GM12878 (cell line): ENCODE measurements at regions not wholly inside any gene's neighbourhood (a gene's known extent, or its start where the extent isn't known, plus 50 kb on each side); places are given as distances from the start of the nearest gene placed in this dataset.

Source experiments
- ATAC-seq: fragments of 200-7000 bp; cut with Tn5 transposase; 3 replicates; pipeline ENCODE4 v1.9.1; 2020; ENCODE audit warnings: mild to moderate bottlenecking, moderate library complexity
- BruUV-seq: library from RNA; stranded (reverse); fragments of 400-500 nt; replicated peaks from 2 replicates; lab custom pipeline; 2021; lab: Mats Ljungman, UMichigan
- CTCF ChIA-PET: fragments of 300-600 bp; sonication (Branson Sonifier 250); formaldehyde crosslinking; extraction: SDS; loops from one replicate; lab custom pipeline; 2021; ENCODE audit warnings: inconsistent platforms; lab: Yijun Ruan, JAX
- POLR2A ChIA-PET: fragments of 350-600 bp; formaldehyde crosslinking; extraction: SDS; loops from one replicate; lab custom pipeline; 2021; ENCODE audit warnings: inconsistent platforms; lab: Charles Lee
- RAD21 ChIA-PET: fragments of 300-600 bp; sonication (Branson Sonifier 250); formaldehyde crosslinking; loops from one replicate; lab custom pipeline; 2023; ENCODE audit warnings: antibody characterized with exemption; ENCODE audit not compliant: unreplicated experiment; lab: Charles Lee
- SMC1A ChIA-PET: fragments of 300-600 bp; sonication (Branson Sonifier 250); formaldehyde crosslinking; loops from one replicate; lab custom pipeline; 2023; ENCODE audit not compliant: unreplicated experiment, uncharacterized antibody; lab: Charles Lee
- DNase-seq: peaks from one replicate; pipeline ENCODE4 v3.0.0-alpha.2; 2011; ENCODE audit warnings: low read depth, low spot score
- FAIRE-seq: peaks from 3 replicates; lab custom pipeline; 2011; peaks lifted over from hg19 to GRCh38; lab: Jason Lieb, UNC
- H2AFZ ChIP-seq: 2 replicates; pipeline ENCODE4 v1.6.0; 2011; ENCODE audit warnings: low read depth, low read length, control low read depth; ENCODE audit not compliant: control insufficient read depth
- H3K27ac ChIP-seq: 2 replicates; pipeline ENCODE4 v1.5.1; 2011; ENCODE audit warnings: control low read depth; ENCODE audit not compliant: control insufficient read depth, insufficient read depth
- H3K27me3 ChIP-seq, 2 experiments: replicated peaks in 1 of 2; 2 replicates each; pipeline versions ENCODE4 v1.6.0 to v1.6.1; 2011; ENCODE audit warnings: low read length in 1 of 2; ENCODE audit not compliant: control insufficient read depth in 2 of 2, insufficient read depth in 2 of 2
- H3K36me3 ChIP-seq, 2 experiments: 2 replicates each; pipeline ENCODE4 v1.5.1; 2011; ENCODE audit warnings: low read length in 1 of 2; ENCODE audit not compliant: control insufficient read depth in 2 of 2, insufficient read depth in 2 of 2
- H3K4me1 ChIP-seq: 2 replicates; pipeline ENCODE4 v1.6.1; 2011; ENCODE audit warnings: mild to moderate bottlenecking, low read length, moderate library complexity, mixed read lengths; ENCODE audit not compliant: control insufficient read depth, insufficient read depth
- H3K4me2 ChIP-seq: 2 replicates; pipeline ENCODE4 v1.6.0; 2011; ENCODE audit warnings: control low read depth; ENCODE audit not compliant: control insufficient read depth, insufficient read depth
- H3K4me3 ChIP-seq: fragments of 200-600 bp; sonication (generic); 2 replicates; pipeline ENCODE4 v1.5.1; 2016
- H3K79me2 ChIP-seq: 2 replicates; pipeline ENCODE4 v1.6.0; 2011; ENCODE audit warnings: low read length; ENCODE audit not compliant: control insufficient read depth, insufficient read depth
- H3K9ac ChIP-seq: 2 replicates; pipeline ENCODE4 v1.8.0; 2011; ENCODE audit warnings: low read length, control low read depth, mixed read lengths; ENCODE audit not compliant: control insufficient read depth, insufficient read depth
- H3K9me3 ChIP-seq: replicated peaks from 3 replicates; pipeline ENCODE4 v1.5.1; 2011; ENCODE audit warnings: mild to moderate bottlenecking, low read length; ENCODE audit not compliant: control insufficient read depth, insufficient read depth
- H4K20me1 ChIP-seq: 2 replicates; pipeline ENCODE4 v1.6.0; 2011; ENCODE audit not compliant: control insufficient read depth, insufficient read depth
- FOS ChIP-seq: IDR thresholded peaks from 3 replicates; pipeline ENCODE4 v1.6.1; 2011; ENCODE audit warnings: borderline replicate concordance; ENCODE audit not compliant: insufficient read length; ENCODE audit errors: extremely low read depth
- NR2F1 ChIP-seq: fragments of 450-650 bp; conservative IDR thresholded peaks from 2 replicates; pipeline ENCODE4 v1.6.1; 2017; ENCODE audit warnings: mild to moderate bottlenecking
- RB1 ChIP-seq: fragments of 450-650 bp; formaldehyde crosslinking; IDR thresholded peaks from 2 replicates; pipeline ENCODE4 v1.6.1; 2017; ENCODE audit warnings: mild to moderate bottlenecking, borderline replicate concordance
- SUZ12 ChIP-seq: fragments of 200-600 bp; sonication (generic); IDR thresholded peaks from one replicate; pipeline ENCODE4 v1.6.1; 2018; ENCODE audit warnings: antibody characterized with exemption, mild to moderate bottlenecking; ENCODE audit not compliant: unreplicated experiment
- WGBS: methylation state at CpG from one replicate; pipeline ENCODE4 v1.1.6; 2016; ENCODE audit warnings: low lambda C conversion rate; ENCODE audit not compliant: insufficient replicate concordance, insufficient coverage; ENCODE audit errors: missing lambda C conversion rate; 5-methylcytosine and 5-hydroxymethylcytosine counted together
- in situ Hi-C: fragments of 300-500 bp; cut with MboI; formaldehyde crosslinking; loops from 9 replicates; pipeline ENCODE4 v1.14.3; 2018; ENCODE audit warnings: mixed read lengths
- intact Hi-C: fragments of 100-400 bp; cut with micrococcal nuclease; formaldehyde crosslinking; loops from one replicate; pipeline ENCODE4 v1.14.2; 2022; ENCODE audit not compliant: unreplicated experiment
- TF ChIP-seq, protein P1 (sequence below): IDR thresholded peaks from 2 replicates; pipeline ENCODE4 v1.6.1; 2012; ENCODE audit warnings: low read depth, low read length, improper control_type of control experiment
- TF ChIP-seq, protein P2 (sequence below): fragments of 450-650 bp; IDR thresholded peaks from 2 replicates; pipeline ENCODE4 v1.6.1; 2017; ENCODE audit warnings: mild to moderate bottlenecking, low read depth, inconsistent platforms; ENCODE audit not compliant: poor library complexity, severe bottlenecking

DNA sequence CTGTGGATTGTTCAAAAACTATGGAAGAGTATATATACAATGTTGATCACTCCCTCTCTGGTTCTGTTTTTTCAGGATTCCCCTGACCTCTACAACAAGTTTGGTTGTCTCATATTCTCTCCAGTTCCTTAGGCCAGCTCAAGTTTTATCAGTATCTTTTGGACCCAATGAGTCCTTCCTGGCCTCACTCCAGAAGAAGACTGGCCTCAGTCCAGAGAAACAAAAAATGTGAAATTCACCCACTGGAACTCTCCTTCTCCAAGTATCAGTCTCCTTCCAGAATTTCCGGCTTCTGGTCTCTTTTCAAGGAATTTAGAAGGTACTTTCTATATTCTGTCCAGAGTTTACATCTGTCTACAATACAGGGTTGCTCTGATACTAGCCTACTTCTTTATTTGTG, 537.8 kb upstream of the FTMT start:
- POLR2A ChIA-PET = no interaction called here
- SMC1A ChIA-PET = no interaction called here
- no peak overlapping the region for H2AFZ ChIP-seq
- DNase-seq (no peak), ATAC-seq (no peak), FAIRE-seq (no peak)
- in situ Hi-C loops = no loop called here
- no peaks in the 10 kb centered on the region for H3K36me3 ChIP-seq
- H3K9ac ChIP-seq = no peak overlapping the region
- H3K9me3 ChIP-seq = no peaks in the 10 kb centered on the region
- no peak overlapping the region for H3K27ac ChIP-seq
- intact Hi-C loops = no loop called here
- H3K4me3 ChIP-seq = no peak overlapping the region
- CTCF ChIA-PET = interaction anchor here (0.5 kb wide), 1 partner anchor 723 kb away, joined by 3 read pairs; no protein-coding TSS in a partner anchor
- no peak overlapping the region for H3K4me2 ChIP-seq
- RAD21 ChIA-PET = no interaction called here
- no peaks in the 10 kb centered on the region for H3K27me3 ChIP-seq
- TF ChIP-seq RB1 (no peak), NR2F1 (no peak), SUZ12 (no peak), FOS (no peak)
- TF ChIP-seq, protein P1, sequence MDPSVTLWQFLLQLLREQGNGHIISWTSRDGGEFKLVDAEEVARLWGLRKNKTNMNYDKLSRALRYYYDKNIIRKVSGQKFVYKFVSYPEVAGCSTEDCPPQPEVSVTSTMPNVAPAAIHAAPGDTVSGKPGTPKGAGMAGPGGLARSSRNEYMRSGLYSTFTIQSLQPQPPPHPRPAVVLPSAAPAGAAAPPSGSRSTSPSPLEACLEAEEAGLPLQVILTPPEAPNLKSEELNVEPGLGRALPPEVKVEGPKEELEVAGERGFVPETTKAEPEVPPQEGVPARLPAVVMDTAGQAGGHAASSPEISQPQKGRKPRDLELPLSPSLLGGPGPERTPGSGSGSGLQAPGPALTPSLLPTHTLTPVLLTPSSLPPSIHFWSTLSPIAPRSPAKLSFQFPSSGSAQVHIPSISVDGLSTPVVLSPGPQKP = no peak
- TF ChIP-seq, protein P2, sequence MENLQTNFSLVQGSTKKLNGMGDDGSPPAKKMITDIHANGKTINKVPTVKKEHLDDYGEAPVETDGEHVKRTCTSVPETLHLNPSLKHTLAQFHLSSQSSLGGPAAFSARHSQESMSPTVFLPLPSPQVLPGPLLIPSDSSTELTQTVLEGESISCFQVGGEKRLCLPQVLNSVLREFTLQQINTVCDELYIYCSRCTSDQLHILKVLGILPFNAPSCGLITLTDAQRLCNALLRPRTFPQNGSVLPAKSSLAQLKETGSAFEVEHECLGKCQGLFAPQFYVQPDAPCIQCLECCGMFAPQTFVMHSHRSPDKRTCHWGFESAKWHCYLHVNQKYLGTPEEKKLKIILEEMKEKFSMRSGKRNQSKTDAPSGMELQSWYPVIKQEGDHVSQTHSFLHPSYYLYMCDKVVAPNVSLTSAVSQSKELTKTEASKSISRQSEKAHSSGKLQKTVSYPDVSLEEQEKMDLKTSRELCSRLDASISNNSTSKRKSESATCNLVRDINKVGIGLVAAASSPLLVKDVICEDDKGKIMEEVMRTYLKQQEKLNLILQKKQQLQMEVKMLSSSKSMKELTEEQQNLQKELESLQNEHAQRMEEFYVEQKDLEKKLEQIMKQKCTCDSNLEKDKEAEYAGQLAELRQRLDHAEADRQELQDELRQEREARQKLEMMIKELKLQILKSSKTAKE = no peak
- no TSS peak for BruUV-seq
- 6% methylated on average over 1 of the region's 1 CpG for WGBS
- no peaks in the 10 kb centered on the region for H3K4me1 ChIP-seq
- H3K79me2 ChIP-seq = no peaks in the 10 kb centered on the region
- H4K20me1 ChIP-seq = no peaks in the 10 kb centered on the region
